H1 (cell line): ENCODE measurements at regions not wholly inside any gene's neighbourhood (a gene's known extent, or its start where the extent isn't known, plus 50 kb on each side); places are given as distances from the start of the nearest gene placed in this dataset.
A peak's percentile ranks its signal among the peaks of the same experiment; 100 is the strongest.

ENCODE experiments used
- CTCF ChIA-PET: fragments of 300-600 bp; sonication (Branson Sonifier 250); formaldehyde crosslinking; loops from one replicate; lab custom pipeline; 2021; ENCODE audit not compliant: partially characterized antibody; lab: Charles Lee
- POLR2A ChIA-PET: fragments of 300-600 bp; sonication (Branson Sonifier 250); formaldehyde crosslinking; loops from one replicate; lab custom pipeline; 2021; ENCODE audit warnings: inconsistent platforms; ENCODE audit not compliant: partially characterized antibody; lab: Charles Lee
- DNase-seq, 2 experiments: peaks; one replicate each; pipeline versions ENCODE4 v3.0.0 to v3.0.0-alpha.2; 2010 to 2022; ENCODE audit warnings: low spot score in 2 of 2, low read depth in 1 of 2, mixed read lengths in 1 of 2
- FAIRE-seq: peaks from 2 replicates; lab custom pipeline; 2011; peaks lifted over from hg19 to GRCh38; lab: Jason Lieb, UNC
- H2AFZ ChIP-seq: 2 replicates; pipeline ENCODE4 v1.8.1; 2012; ENCODE audit warnings: low read length, inconsistent platforms
- H2AK5ac ChIP-seq: 2 replicates; pipeline ENCODE4 v1.6.1; 2013; ENCODE audit warnings: low read depth, low read length
- H2BK120ac ChIP-seq: replicated peaks from 2 replicates; pipeline ENCODE3; 2013; ENCODE audit warnings: low read depth, low read length, inconsistent platforms
- H2BK12ac ChIP-seq: 2 replicates; pipeline ENCODE4 v1.6.1; 2013; ENCODE audit warnings: low read depth, low read length
- H2BK15ac ChIP-seq: 2 replicates; pipeline ENCODE4 v1.6.1; 2013; ENCODE audit warnings: low read length
- H2BK20ac ChIP-seq: 2 replicates; pipeline ENCODE4 v1.6.1; 2013; ENCODE audit warnings: low read length
- H2BK5ac ChIP-seq: 2 replicates; pipeline ENCODE4 v1.6.1; 2013; ENCODE audit warnings: low read depth, low read length
- H3K14ac ChIP-seq: 2 replicates; pipeline ENCODE4 v1.6.1; 2013; ENCODE audit warnings: inconsistent platforms; ENCODE audit not compliant: insufficient read length
- H3K18ac ChIP-seq: 2 replicates; pipeline ENCODE4 v1.6.1; 2013; ENCODE audit warnings: low read length; ENCODE audit errors: extremely low read depth
- H3K23ac ChIP-seq: 2 replicates; pipeline ENCODE4 v1.6.1; 2013; ENCODE audit warnings: inconsistent platforms; ENCODE audit not compliant: insufficient read length
- H3K23me2 ChIP-seq: 2 replicates; pipeline ENCODE4 v1.6.1; 2013; ENCODE audit warnings: low read depth, low read length
- H3K27ac ChIP-seq: 2 replicates; pipeline ENCODE4 v1.6.1; 2011; ENCODE audit warnings: low read depth, low read length, inconsistent platforms
- H3K27me3 ChIP-seq, 4 experiments: replicated peaks in 1 of 4; 1 replicate in 1 of 4; 2 replicates in 3 of 4; pipeline versions ENCODE4 v1.6.1 to v1.8.1; 2011 to 2013; ENCODE audit warnings: low read length in 3 of 4, mild to moderate bottlenecking in 3 of 4, inconsistent platforms in 2 of 4, mixed read lengths in 2 of 4, moderate library complexity in 1 of 4; ENCODE audit not compliant: control insufficient read depth in 3 of 4, insufficient read depth in 3 of 4; ENCODE audit errors: extremely low read depth in 1 of 4
- H3K36me3 ChIP-seq, 4 experiments: 2 replicates each; pipeline versions ENCODE4 v1.6.1 to v1.8.1; 2011 to 2013; ENCODE audit warnings: mild to moderate bottlenecking in 4 of 4, low read length in 3 of 4, moderate library complexity in 2 of 4, control low read depth in 1 of 4, inconsistent platforms in 1 of 4; ENCODE audit not compliant: insufficient read depth in 4 of 4, control insufficient read depth in 2 of 4
- H3K4ac ChIP-seq: replicated peaks from 2 replicates; pipeline ENCODE3; 2013; ENCODE audit warnings: low read length, low read depth, mixed read lengths, inconsistent platforms; ENCODE audit not compliant: insufficient read length
- H3K4me1 ChIP-seq, 4 experiments: replicated peaks in 1 of 4; 1 replicate in 1 of 4; 2 replicates in 3 of 4; pipeline versions ENCODE4 v1.6.1 to v1.8.1; 2011 to 2013; ENCODE audit warnings: low read length in 3 of 4, inconsistent platforms in 2 of 4, mixed read lengths in 1 of 4; ENCODE audit not compliant: insufficient read depth in 4 of 4, control insufficient read depth in 3 of 4
- H3K4me2 ChIP-seq, 2 experiments: 2 replicates each; pipeline versions ENCODE4 v1.6.1 to v1.8.1; 2011 to 2013; ENCODE audit warnings: low read depth in 2 of 2, low read length in 2 of 2, control low read depth in 1 of 2, inconsistent platforms in 1 of 2, mild to moderate bottlenecking in 1 of 2; ENCODE audit not compliant: insufficient read depth in 1 of 2
- H3K4me3 ChIP-seq, 4 experiments: fragments of 200-600, 300-600 bp in 1 of 4; sonication (generic), shearing (Covaris generic), sonication (Bioruptor Twin) in 1 of 4; 2 replicates each; pipeline versions ENCODE4 v1.5.1 to v1.8.1; 2011 to 2016; ENCODE audit warnings: low read length in 4 of 4, low read depth in 3 of 4, control low read depth in 2 of 4, inconsistent platforms in 2 of 4, mild to moderate bottlenecking in 2 of 4, mixed read lengths in 1 of 4, moderate library complexity in 1 of 4; ENCODE audit not compliant: insufficient read depth in 2 of 4; ENCODE audit errors: extremely low read depth in 1 of 4
- H3K56ac ChIP-seq: replicated peaks from 2 replicates; pipeline ENCODE3; 2013; ENCODE audit warnings: low read depth, mild to moderate bottlenecking, mixed read lengths, low read length, inconsistent platforms; ENCODE audit not compliant: insufficient read length
- H3K79me1 ChIP-seq: 2 replicates; pipeline ENCODE4 v1.6.1; 2013; ENCODE audit warnings: low read depth, low read length, control low read depth
- H3K79me2 ChIP-seq, 2 experiments: 2 replicates each; pipeline versions ENCODE4 v1.6.1 to v1.8.1; 2012 to 2013; ENCODE audit warnings: low read length in 2 of 2, mild to moderate bottlenecking in 2 of 2, inconsistent platforms in 1 of 2; ENCODE audit not compliant: insufficient read depth in 2 of 2, control insufficient read depth in 1 of 2
- H3K9ac ChIP-seq, 4 experiments: replicated peaks in 1 of 4; 1 replicate in 1 of 4; 2 replicates in 3 of 4; pipeline versions ENCODE4 v1.6.1 to v1.8.1; 2011 to 2013; ENCODE audit warnings: low read depth in 3 of 4, low read length in 3 of 4, control low read depth in 2 of 4, mild to moderate bottlenecking in 2 of 4, moderate library complexity in 2 of 4, inconsistent platforms in 1 of 4; ENCODE audit errors: extremely low read depth in 1 of 4
- H3K9me3 ChIP-seq, 2 experiments: 2 replicates each; pipeline versions ENCODE4 v1.6.1 to v1.8.1; 2012 to 2013; ENCODE audit warnings: mild to moderate bottlenecking in 2 of 2, moderate library complexity in 2 of 2, control low read depth in 1 of 2, inconsistent platforms in 1 of 2, low read depth in 1 of 2, low read length in 1 of 2, mixed read lengths in 1 of 2; ENCODE audit not compliant: insufficient read depth in 2 of 2
- H4K20me1 ChIP-seq, 2 experiments: replicated peaks in 1 of 2; 2 replicates each; pipeline versions ENCODE3 to v1.8.1; 2011 to 2013; ENCODE audit warnings: inconsistent platforms in 2 of 2, low read length in 2 of 2, mild to moderate bottlenecking in 1 of 2; ENCODE audit not compliant: insufficient read depth in 2 of 2, control insufficient read depth in 1 of 2
- H4K5ac ChIP-seq: 2 replicates; pipeline ENCODE4 v1.6.1; 2013; ENCODE audit warnings: low read length, low read depth, mixed read lengths, inconsistent platforms; ENCODE audit not compliant: insufficient read length
- H4K8ac ChIP-seq: 2 replicates; pipeline ENCODE4 v1.8.0; 2013; ENCODE audit warnings: mild to moderate bottlenecking, moderate library complexity, low read length, inconsistent platforms; ENCODE audit not compliant: insufficient read depth; ENCODE audit errors: extremely low read depth
- H4K91ac ChIP-seq: replicated peaks from 2 replicates; pipeline ENCODE3; 2013; ENCODE audit warnings: low read length, mixed read lengths, inconsistent platforms; ENCODE audit not compliant: insufficient read length
- BACH1 ChIP-seq: IDR thresholded peaks from 2 replicates; pipeline ENCODE4 v1.6.1; 2012; ENCODE audit warnings: low read length, improper control_type of control experiment
- CEBPB ChIP-seq: IDR thresholded peaks from 2 replicates; pipeline ENCODE4 v1.6.1; 2012; ENCODE audit warnings: low read depth, low read length
- E2F6 ChIP-seq: IDR thresholded peaks from 2 replicates; pipeline ENCODE4 v1.6.1; 2012; ENCODE audit warnings: inconsistent platforms
- EZH2 ChIP-seq: fragments of 200-600 bp; sonication (generic); IDR thresholded peaks from 2 replicates; pipeline ENCODE4 v1.7.1; 2012; ENCODE audit warnings: low read depth, mild to moderate bottlenecking, moderate library complexity, low read length, inconsistent platforms; ENCODE audit not compliant: severe bottlenecking
- GABPA ChIP-seq: IDR thresholded peaks from 2 replicates; pipeline ENCODE4 v1.6.1; 2011; ENCODE audit warnings: mild to moderate bottlenecking, low read length, moderate library complexity, borderline replicate concordance; ENCODE audit not compliant: insufficient read depth
- MAFK ChIP-seq: IDR thresholded peaks from 2 replicates; pipeline ENCODE4 v1.6.1; 2012; ENCODE audit warnings: low read depth, mild to moderate bottlenecking, improper control_type of control experiment, low read length
- RNF2 ChIP-seq: fragments of 200-900, 300-1000 bp; sonication (generic); IDR thresholded peaks from 2 replicates; pipeline ENCODE4 v1.7.1; 2016; ENCODE audit warnings: borderline replicate concordance, low read depth, mild to moderate bottlenecking, antibody characterized with exemption, low read length; ENCODE audit not compliant: poor library complexity, severe bottlenecking; ENCODE audit errors: missing control alignments
- RXRA ChIP-seq: IDR thresholded peaks from 2 replicates; pipeline ENCODE4 v1.6.1; 2011; ENCODE audit warnings: low read depth, mild to moderate bottlenecking, low read length, moderate library complexity; ENCODE audit not compliant: insufficient read depth
- SIRT6 ChIP-seq: IDR thresholded peaks from one replicate; pipeline ENCODE4 v1.7.1; 2012; ENCODE audit warnings: low read length, inconsistent platforms
- WGBS, 2 experiments: shearing (Covaris generic) in 1 of 2; methylation state at CpG; one replicate each; pipeline versions ENCODE4 v1.1.6 to v1.1.7; 2013 to 2015; ENCODE audit warnings: low lambda C conversion rate in 2 of 2, mixed read lengths in 2 of 2, inconsistent platforms in 1 of 2, low coverage in 1 of 2, missing lambda C conversion rate in 1 of 2; ENCODE audit not compliant: insufficient replicate concordance in 2 of 2, insufficient coverage in 1 of 2, insufficient read length in 1 of 2; ENCODE audit errors: extremely low coverage in 1 of 2, missing lambda C conversion rate in 1 of 2; 5-methylcytosine and 5-hydroxymethylcytosine counted together

- Histone ChIP-seq H3K36me3 (no peaks in the 10 kb centered on the region), H3K4ac (no peak overlapping the region), H3K79me2 (no peaks in the 10 kb centered on the region), H3K18ac (no peak overlapping the region), H2AK5ac (no peak overlapping the region), H2AFZ (0 out of 2 replicates have a peak overlapping the region, but pooled peaks have one; percentile 49), H2BK12ac (no peak overlapping the region), H4K91ac (no peak overlapping the region), H4K8ac (no peak overlapping the region), H3K4me2 (no peak overlapping the region), H3K14ac (no peak overlapping the region), H2BK120ac (no peak overlapping the region), H3K27me3 (no peaks in the 10 kb centered on the region), H2BK20ac (no peak overlapping the region), H3K27ac (no peak overlapping the region), H3K4me3 (no peak overlapping the region), H3K9ac (no peak overlapping the region), H2BK5ac (no peak overlapping the region), H2BK15ac (no peak overlapping the region), H4K20me1 (no peaks in the 10 kb centered on the region), H3K79me1 (no peaks in the 10 kb centered on the region), H3K56ac (no peak overlapping the region), H3K9me3 (no peaks in the 10 kb centered on the region), H3K23me2 (no peaks in the 10 kb centered on the region; the same call in 1 of the 2 replicates), H3K23ac (no peak overlapping the region), H3K4me1 (peaks cover 0 to 3% (median 0%) of the 10 kb centered on the region in 4 experiments; a peak in 2 of 7 replicates), H4K5ac (no peak overlapping the region)
- TF ChIP-seq E2F6 (no peak), GABPA (no peak), SIRT6 (no peak), CEBPB (no peak), RNF2 (no peak), EZH2 (no peak), BACH1 (no peak), RXRA (no peak), MAFK (no peak)
- FAIRE-seq (no peak), DNase-seq (no peak)
- ChIA-PET POLR2A (no interaction called here), CTCF (no interaction called here)
- 94% methylated on average over 2 of the region's 2 CpGs; no CpG with 5 or more reads in 1 of the 2 experiments for WGBS, 2 experiments
These were observed 675.0 kb upstream of the KIRREL3 start for GRCh38 chr11:127675581-127675980.
